Natural killer cell (primary cell): ENCODE measurements at regions not wholly inside any gene's neighbourhood (a gene's known extent, or its start where the extent isn't known, plus 50 kb on each side); places are given as distances from the start of the nearest gene placed in this dataset.

Experiments
- ATAC-seq, 3 donors: fragments of 150-1000 bp in 2 of 3; fragments of 200-7000 bp in 1 of 3; cut with Tn5 transposase; 1 replicate in 1 of 3; 2 replicates in 2 of 3; pipeline ENCODE4 v1.10.0; 2021; ENCODE audit warnings: mild to moderate bottlenecking in 2 of 3, moderate library complexity in 2 of 3
- DNase-seq, 2 donors: peaks; one replicate each; pipeline versions ENCODE4 v3.0.0 to v3.0.0-alpha.2; 2013 to 2021; ENCODE audit warnings: mixed read lengths in 1 of 2
- H3K27ac ChIP-seq: one replicate; pipeline ENCODE4 v1.5.1; 2013; ENCODE audit warnings: mild to moderate bottlenecking, low read length
- H3K27me3 ChIP-seq: one replicate; pipeline ENCODE4 v1.6.1; 2013; ENCODE audit warnings: low read length; ENCODE audit not compliant: control insufficient read depth, insufficient read depth
- H3K36me3 ChIP-seq: one replicate; pipeline ENCODE4 v1.6.1; 2013; ENCODE audit warnings: low read length; ENCODE audit not compliant: control insufficient read depth, insufficient read depth
- H3K4me1 ChIP-seq: one replicate; pipeline ENCODE4 v1.6.1; 2013; ENCODE audit warnings: low read length; ENCODE audit not compliant: control insufficient read depth, insufficient read depth
- H3K4me3 ChIP-seq: one replicate; pipeline ENCODE4 v1.5.1; 2013; ENCODE audit warnings: low read length
- H3K9me3 ChIP-seq: one replicate; pipeline ENCODE4 v1.6.1; 2013; ENCODE audit warnings: low read length; ENCODE audit not compliant: control insufficient read depth, insufficient read depth
- H3K27ac Mint-ChIP-seq, 2 donors: one replicate each; pipeline ENCODE4 v1.8.0; 2022; ENCODE audit warnings: mild to moderate bottlenecking in 2 of 2, mixed read lengths in 2 of 2, moderate library complexity in 1 of 2
- H3K27me3 Mint-ChIP-seq, 2 donors: one replicate each; pipeline ENCODE4 v1.8.0; 2022; ENCODE audit warnings: low read depth in 2 of 2, mixed read lengths in 2 of 2
- H3K36me3 Mint-ChIP-seq: one replicate; pipeline ENCODE4 v1.8.0; 2022; ENCODE audit warnings: mixed read lengths
- H3K4me1 Mint-ChIP-seq, 2 donors: one replicate each; pipeline ENCODE4 v1.8.0; 2022; ENCODE audit warnings: mixed read lengths in 2 of 2
- H3K4me3 Mint-ChIP-seq: one replicate; pipeline ENCODE4 v1.8.0; 2022; ENCODE audit warnings: mild to moderate bottlenecking, moderate library complexity, mixed read lengths
- H3K9me3 Mint-ChIP-seq, 2 donors: one replicate each; pipeline ENCODE4 v1.8.0; 2022; ENCODE audit warnings: mixed read lengths in 2 of 2
- WGBS: methylation state at CpG from one replicate; pipeline ENCODE4 v1.1.7; 2013; ENCODE audit warnings: missing lambda C conversion rate; ENCODE audit not compliant: insufficient coverage; 5-methylcytosine and 5-hydroxymethylcytosine counted together
- intact Hi-C: fragments of 100-400 bp; cut with micrococcal nuclease; formaldehyde crosslinking; loops from one replicate; pipeline ENCODE4 v1.14.2; 2022
- TF ChIP-seq, protein P1 (sequence below): fragments of 200-600 bp; IDR thresholded peaks from one replicate; pipeline ENCODE4 v1.8.0; 2022; ENCODE audit warnings: antibody characterized with exemption

DNA sequence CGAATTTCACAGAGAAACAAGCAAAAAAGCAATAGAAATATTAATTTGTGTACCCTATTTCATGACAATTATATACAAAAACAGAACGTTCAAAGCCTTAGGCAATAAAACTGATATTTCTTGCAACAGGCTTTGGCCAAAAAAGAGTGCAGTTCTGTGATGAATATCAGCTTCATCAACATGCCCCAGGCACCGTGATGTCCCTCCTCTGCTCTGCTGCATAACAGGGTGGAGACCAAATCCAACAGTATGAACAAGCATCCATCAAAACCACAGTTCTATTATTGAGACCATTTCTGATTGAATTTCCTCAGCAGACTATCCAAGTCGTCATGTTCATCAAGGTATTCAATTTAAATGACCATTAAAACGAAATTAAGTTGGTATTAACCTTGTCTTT lies 722.6 kb upstream of the NRSN1 start:
- Mint-ChIP-seq H3K27me3 (no peaks in the 10 kb centered on the region), H3K27ac (no peak overlapping the region), H3K9me3 (peaks cover 10 to 11% of the 10 kb centered on the region in 2 donors), H3K4me1 (no peaks in the 10 kb centered on the region), H3K4me3 (no peak overlapping the region), H3K36me3 (no peaks in the 10 kb centered on the region)
- TF ChIP-seq, protein P1, sequence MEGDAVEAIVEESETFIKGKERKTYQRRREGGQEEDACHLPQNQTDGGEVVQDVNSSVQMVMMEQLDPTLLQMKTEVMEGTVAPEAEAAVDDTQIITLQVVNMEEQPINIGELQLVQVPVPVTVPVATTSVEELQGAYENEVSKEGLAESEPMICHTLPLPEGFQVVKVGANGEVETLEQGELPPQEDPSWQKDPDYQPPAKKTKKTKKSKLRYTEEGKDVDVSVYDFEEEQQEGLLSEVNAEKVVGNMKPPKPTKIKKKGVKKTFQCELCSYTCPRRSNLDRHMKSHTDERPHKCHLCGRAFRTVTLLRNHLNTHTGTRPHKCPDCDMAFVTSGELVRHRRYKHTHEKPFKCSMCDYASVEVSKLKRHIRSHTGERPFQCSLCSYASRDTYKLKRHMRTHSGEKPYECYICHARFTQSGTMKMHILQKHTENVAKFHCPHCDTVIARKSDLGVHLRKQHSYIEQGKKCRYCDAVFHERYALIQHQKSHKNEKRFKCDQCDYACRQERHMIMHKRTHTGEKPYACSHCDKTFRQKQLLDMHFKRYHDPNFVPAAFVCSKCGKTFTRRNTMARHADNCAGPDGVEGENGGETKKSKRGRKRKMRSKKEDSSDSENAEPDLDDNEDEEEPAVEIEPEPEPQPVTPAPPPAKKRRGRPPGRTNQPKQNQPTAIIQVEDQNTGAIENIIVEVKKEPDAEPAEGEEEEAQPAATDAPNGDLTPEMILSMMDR = no peak
- Histone ChIP-seq H3K36me3 (no peaks in the 10 kb centered on the region), H3K4me1 (no peaks in the 10 kb centered on the region), H3K27me3 (no peaks in the 10 kb centered on the region), H3K4me3 (no peak overlapping the region), H3K9me3 (no peaks in the 10 kb centered on the region), H3K27ac (no peak overlapping the region)
- 76% methylated on average over 5 of the region's 5 CpGs for WGBS
- ATAC-seq (no peak), DNase-seq (no peak)
- intact Hi-C loops = no loop called here

- peaks cover 6 to 9% of the 10 kb centered on the region in 2 donors for H3K9me3 Mint-ChIP-seq
Observed at GRCh38 chr6:23409531-23409930, 716.5 kb upstream of the NRSN1 start.

GRCh38 chr6:23410439-23410838 lies 715.6 kb upstream of the NRSN1 start:
- H3K36me3 Mint-ChIP-seq = no peaks in the 10 kb centered on the region
- no peaks in the 10 kb centered on the region for H3K9me3 ChIP-seq
- intact Hi-C loops = no loop called here
- H3K36me3 ChIP-seq = no peaks in the 10 kb centered on the region
- peaks cover 6 to 9% of the 10 kb centered on the region in 2 donors for H3K9me3 Mint-ChIP-seq
- H3K4me1 Mint-ChIP-seq = no peaks in the 10 kb centered on the region
- no peak overlapping the region for H3K4me3 Mint-ChIP-seq
- TF ChIP-seq, protein P1 = no peak
- no peak for ATAC-seq
- no peak for DNase-seq
- H3K27ac ChIP-seq = no peak overlapping the region
- no peak overlapping the region for H3K4me3 ChIP-seq
- H3K27me3 ChIP-seq = no peaks in the 10 kb centered on the region
- H3K4me1 ChIP-seq = no peaks in the 10 kb centered on the region
- no peak overlapping the region for H3K27ac Mint-ChIP-seq
- H3K27me3 Mint-ChIP-seq = no peaks in the 10 kb centered on the region
- WGBS = 85% methylated on average over 8 of the region's 8 CpGs

More at GRCh38 chr6:23409531-23409930, 716.5 kb upstream of the NRSN1 start:
- H3K27me3 ChIP-seq = no peaks in the 10 kb centered on the region
- Mint-ChIP-seq H3K27ac (no peak overlapping the region), H3K4me1 (no peaks in the 10 kb centered on the region), H3K4me3 (no peak overlapping the region), H3K27me3 (no peaks in the 10 kb centered on the region), H3K36me3 (no peaks in the 10 kb centered on the region)
- no peak for ATAC-seq
- no peaks in the 10 kb centered on the region for H3K4me1 ChIP-seq
- intact Hi-C loops = no loop called here
- no peak for DNase-seq
- TF ChIP-seq, protein P1 = no peak
- H3K36me3 ChIP-seq = no peaks in the 10 kb centered on the region
- no peak overlapping the region for H3K27ac ChIP-seq
- WGBS = 79% methylated on average over 7 of the region's 7 CpGs
- H3K4me3 ChIP-seq = no peak overlapping the region
- no peaks in the 10 kb centered on the region for H3K9me3 ChIP-seq

- H3K27ac Mint-ChIP-seq = no peak overlapping the region
- intact Hi-C loops = no loop called here
- ATAC-seq (no peak), DNase-seq (no peak)
- H3K4me3 ChIP-seq = no peak overlapping the region
- H3K27me3 ChIP-seq = no peaks in the 10 kb centered on the region
- no peak overlapping the region for H3K4me3 Mint-ChIP-seq
- H3K9me3 Mint-ChIP-seq = peaks cover 3 to 6% of the 10 kb centered on the region in 2 donors
- no peaks in the 10 kb centered on the region for H3K36me3 ChIP-seq
- H3K4me1 ChIP-seq = no peaks in the 10 kb centered on the region
- H3K4me1 Mint-ChIP-seq = no peaks in the 10 kb centered on the region
- TF ChIP-seq, protein P1 = no peak
- no peak overlapping the region for H3K27ac ChIP-seq
- no peaks in the 10 kb centered on the region for H3K36me3 Mint-ChIP-seq
- no peaks in the 10 kb centered on the region for H3K9me3 ChIP-seq
- no peaks in the 10 kb centered on the region for H3K27me3 Mint-ChIP-seq
Observed at GRCh38 chr6:23412770-23413169, 713.2 kb upstream of the NRSN1 start.
